ENCODE measurements at regions not wholly inside any gene's neighbourhood (a gene's known extent, or its start where the extent isn't known, plus 50 kb on each side); places are given as distances from the start of the nearest gene placed in this dataset.

- no peaks in the 10 kb centered on the region for H3K36me3 ChIP-seq (replicated peaks; ENCODE audit: low read depth, low read length)
- H3K4me3 ChIP-seq (ENCODE audit: low read length): no peak overlapping the region
- peaks cover 5% of the 10 kb centered on the region; the same call in 1 of the 2 replicates for H3K9me3 ChIP-seq (ENCODE audit: insufficient read depth, low read length)
- TF ChIP-seq EZH2phosphoT487 (IDR thresholded peaks at IDR 0.05; ENCODE audit: low read depth): no peak
- no peak overlapping the region for H2AFZ ChIP-seq (ENCODE audit: low read depth, low read length)
- no peak overlapping the region for H3K27ac ChIP-seq (ENCODE audit: low read length)
- no peaks in the 10 kb centered on the region for H3K79me2 ChIP-seq (ENCODE audit: low read length)
- no peak overlapping the region for H3K9ac ChIP-seq (ENCODE audit: low read length)
- peaks cover 16% of the 10 kb centered on the region for H3K4me1 ChIP-seq (ENCODE audit: low read length)
- H3K4me2 ChIP-seq (ENCODE audit: low read length): no peak overlapping the region
- no peaks in the 10 kb centered on the region for H3K27me3 ChIP-seq (ENCODE audit: low read depth, low read length)
- H4K20me1 ChIP-seq (ENCODE audit: insufficient read depth, low read length): no peaks in the 10 kb centered on the region
These were observed 293.5 kb downstream of the LRFN2 start for GRCh38 chr6:40293460-40294185.

- no peaks in the 10 kb centered on the region for H3K27me3 ChIP-seq (ENCODE audit: low read depth, low read length)
- H3K4me3 ChIP-seq (ENCODE audit: low read length): no peak overlapping the region
- H3K79me2 ChIP-seq (ENCODE audit: low read length): no peaks in the 10 kb centered on the region
- H3K27ac ChIP-seq (ENCODE audit: low read length): no peak overlapping the region
- H3K36me3 ChIP-seq (replicated peaks; ENCODE audit: low read depth, low read length): no peaks in the 10 kb centered on the region
- no peaks in the 10 kb centered on the region for H4K20me1 ChIP-seq (ENCODE audit: insufficient read depth, low read length)
- TF ChIP-seq CTCF (IDR thresholded peaks at IDR 0.05; ENCODE audit: low read depth, low read length) (no peak), EZH2phosphoT487 (IDR thresholded peaks at IDR 0.05; ENCODE audit: low read depth) (no peak)
- no peak overlapping the region for H2AFZ ChIP-seq (ENCODE audit: low read depth, low read length)
- peaks cover 1% of the 10 kb centered on the region; the same call in 1 of the 2 replicates for H3K9me3 ChIP-seq (ENCODE audit: insufficient read depth, low read length)
- H3K4me1 ChIP-seq (ENCODE audit: low read length): peaks cover 16% of the 10 kb centered on the region
- H3K9ac ChIP-seq (ENCODE audit: low read length): no peak overlapping the region
- no peak overlapping the region for H3K4me2 ChIP-seq (ENCODE audit: low read length)
These were observed 294.1 kb downstream of the LRFN2 start for GRCh38 chr6:40293060-40293459.

- H3K79me2 ChIP-seq (ENCODE audit: low read length): no peaks in the 10 kb centered on the region
- H3K9ac ChIP-seq (ENCODE audit: low read length): no peak overlapping the region
- no peak overlapping the region for H2AFZ ChIP-seq (ENCODE audit: low read depth, low read length)
- H3K36me3 ChIP-seq (replicated peaks; ENCODE audit: low read depth, low read length): no peaks in the 10 kb centered on the region
- peaks cover 16% of the 10 kb centered on the region for H3K4me1 ChIP-seq (ENCODE audit: low read length)
- no peaks in the 10 kb centered on the region for H3K9me3 ChIP-seq (ENCODE audit: insufficient read depth, low read length)
- TF ChIP-seq CTCF (IDR thresholded peaks at IDR 0.05; ENCODE audit: low read depth, low read length): no peak
- no peak for TF ChIP-seq EZH2phosphoT487 (IDR thresholded peaks at IDR 0.05; ENCODE audit: low read depth)
- H3K27me3 ChIP-seq (ENCODE audit: low read depth, low read length): no peaks in the 10 kb centered on the region
- H3K4me2 ChIP-seq (ENCODE audit: low read length): no peak overlapping the region
- H3K27ac ChIP-seq (ENCODE audit: low read length): no peak overlapping the region
- no peak overlapping the region for H3K4me3 ChIP-seq (ENCODE audit: low read length)
- no peaks in the 10 kb centered on the region for H4K20me1 ChIP-seq (ENCODE audit: insufficient read depth, low read length)
These were observed 296.3 kb downstream of the LRFN2 start for GRCh38 chr6:40290816-40291215.

- Histone ChIP-seq H3K4me3 (ENCODE audit: low read length) (no peak overlapping the region), H2AFZ (ENCODE audit: low read depth, low read length) (no peak overlapping the region), H3K27ac (ENCODE audit: low read length) (no peak overlapping the region), H3K9me3 (ENCODE audit: insufficient read depth, low read length) (no peaks in the 10 kb centered on the region), H3K79me2 (ENCODE audit: low read length) (no peaks in the 10 kb centered on the region), H3K27me3 (ENCODE audit: low read depth, low read length) (peaks cover 5% of the 10 kb centered on the region; the same call in 1 of the 2 replicates), H3K4me2 (ENCODE audit: low read length) (no peak overlapping the region), H3K36me3 (replicated peaks; ENCODE audit: low read depth, low read length) (no peaks in the 10 kb centered on the region), H3K4me1 (ENCODE audit: low read length) (peaks cover 12% of the 10 kb centered on the region), H4K20me1 (ENCODE audit: insufficient read depth, low read length) (no peaks in the 10 kb centered on the region), H3K9ac (ENCODE audit: low read length) (no peak overlapping the region)
- TF ChIP-seq CTCF (IDR thresholded peaks at IDR 0.05; ENCODE audit: low read depth, low read length) (no peak), EZH2phosphoT487 (IDR thresholded peaks at IDR 0.05; ENCODE audit: low read depth) (no peak)
These were observed 298.2 kb downstream of the LRFN2 start for GRCh38 chr6:40288919-40289318.
